ENCODE measurements at regions not wholly inside any gene's neighbourhood (a gene's known extent, or its start where the extent isn't known, plus 50 kb on each side); places are given as distances from the start of the nearest gene placed in this dataset. TPM values are rescaled to one million over a fixed set of nuclear protein-coding genes. Genes with fewer than 3 reads are reported as not detected.
A peak's percentile ranks its signal among the peaks of the same experiment; 100 is the strongest.

- DNase-seq (ENCODE audit: low read depth), result no peak
- Histone ChIP-seq H3K27me3 (ENCODE audit: control insufficient read depth, insufficient read depth, low read length) (no peaks in the 10 kb centered on the region), H3K4me3 (ENCODE audit: low read depth, low read length) (no peak overlapping the region), H3K36me3 (ENCODE audit: control insufficient read depth, insufficient read depth, low read length) (no peaks in the 10 kb centered on the region)
- TF ChIP-seq, protein P1, sequence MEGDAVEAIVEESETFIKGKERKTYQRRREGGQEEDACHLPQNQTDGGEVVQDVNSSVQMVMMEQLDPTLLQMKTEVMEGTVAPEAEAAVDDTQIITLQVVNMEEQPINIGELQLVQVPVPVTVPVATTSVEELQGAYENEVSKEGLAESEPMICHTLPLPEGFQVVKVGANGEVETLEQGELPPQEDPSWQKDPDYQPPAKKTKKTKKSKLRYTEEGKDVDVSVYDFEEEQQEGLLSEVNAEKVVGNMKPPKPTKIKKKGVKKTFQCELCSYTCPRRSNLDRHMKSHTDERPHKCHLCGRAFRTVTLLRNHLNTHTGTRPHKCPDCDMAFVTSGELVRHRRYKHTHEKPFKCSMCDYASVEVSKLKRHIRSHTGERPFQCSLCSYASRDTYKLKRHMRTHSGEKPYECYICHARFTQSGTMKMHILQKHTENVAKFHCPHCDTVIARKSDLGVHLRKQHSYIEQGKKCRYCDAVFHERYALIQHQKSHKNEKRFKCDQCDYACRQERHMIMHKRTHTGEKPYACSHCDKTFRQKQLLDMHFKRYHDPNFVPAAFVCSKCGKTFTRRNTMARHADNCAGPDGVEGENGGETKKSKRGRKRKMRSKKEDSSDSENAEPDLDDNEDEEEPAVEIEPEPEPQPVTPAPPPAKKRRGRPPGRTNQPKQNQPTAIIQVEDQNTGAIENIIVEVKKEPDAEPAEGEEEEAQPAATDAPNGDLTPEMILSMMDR (IDR thresholded peaks at IDR 0.05; ENCODE audit: insufficient read depth, low read depth, low read length), result no peak
- CTCF ChIA-PET, result interaction anchor here (0.6 kb wide), 1 partner anchor 326 kb away, joined by 3 read pairs; no protein-coding TSS in a partner anchor
- POLR2A ChIA-PET, result no interaction called here
These were observed 293.3 kb downstream of the METTL15 start for GRCh38 chr11:28401446-28401845.

DNA sequence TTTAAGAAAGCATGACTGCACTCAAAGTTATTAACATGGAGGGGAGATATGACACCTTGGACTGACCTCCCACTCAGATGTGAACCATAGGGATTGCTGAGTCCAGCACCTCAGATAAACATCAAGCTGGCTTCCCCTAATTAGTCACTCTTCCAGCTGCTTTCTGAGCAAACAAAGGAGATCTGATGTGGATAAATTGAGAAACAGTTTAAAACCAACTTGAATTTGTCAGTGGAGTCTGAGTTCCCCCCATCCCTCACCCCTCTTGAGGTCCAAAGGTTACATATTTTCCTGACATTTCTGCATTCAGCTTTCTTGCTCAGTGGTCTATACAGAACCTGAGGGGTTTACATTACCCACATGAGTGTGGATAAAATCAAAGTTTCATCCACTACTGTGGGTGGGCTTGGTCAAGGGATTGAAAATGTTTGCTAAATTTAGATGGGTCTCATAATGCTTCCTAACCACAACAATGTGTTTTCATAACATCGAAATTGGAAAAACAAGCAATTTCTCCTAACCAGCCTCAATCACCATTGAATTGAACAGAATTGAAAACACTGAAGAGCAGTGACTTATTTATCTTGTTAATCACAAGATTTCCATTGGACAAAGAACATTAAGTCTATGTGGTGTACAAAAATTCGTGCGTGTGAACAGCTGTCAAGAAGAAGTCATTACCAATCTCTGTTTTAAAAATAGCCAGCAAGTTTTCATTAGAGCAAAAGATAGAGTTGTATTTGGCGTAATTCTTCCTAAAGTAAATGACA is 292.3 kb downstream of the METTL15 start:
- DNase-seq (ENCODE audit: low read depth), result no peak
- TF ChIP-seq, protein P1 (IDR thresholded peaks at IDR 0.05; ENCODE audit: insufficient read depth, low read depth, low read length), result no peak
- CTCF ChIA-PET, result interaction anchor here (0.6 kb wide), 2 partner anchors 51 to 327 kb away, joined by 3 read pairs; no protein-coding TSS in a partner anchor

GRCh38 chr11:28393348-28393747 is 285.2 kb downstream of the METTL15 start:
- Histone ChIP-seq H3K4me3 (ENCODE audit: low read depth, low read length) (no peak overlapping the region), H3K27me3 (ENCODE audit: control insufficient read depth, insufficient read depth, low read length) (no peaks in the 10 kb centered on the region), H3K36me3 (ENCODE audit: control insufficient read depth, insufficient read depth, low read length) (no peaks in the 10 kb centered on the region)
- ChIA-PET POLR2A (no interaction called here), CTCF (no interaction called here)
- DNase-seq (ENCODE audit: low read depth), result no peak
- TF ChIP-seq, protein P1 (IDR thresholded peaks at IDR 0.05; ENCODE audit: insufficient read depth, low read depth, low read length), result no peak

More for the DNA sequence above, 292.3 kb downstream of the METTL15 start:
- Histone ChIP-seq H3K27me3 (ENCODE audit: control insufficient read depth, insufficient read depth, low read length) (no peaks in the 10 kb centered on the region), H3K4me3 (ENCODE audit: low read depth, low read length) (no peak overlapping the region), H3K36me3 (ENCODE audit: control insufficient read depth, insufficient read depth, low read length) (no peaks in the 10 kb centered on the region)
- POLR2A ChIA-PET, result no interaction called here

GRCh38 chr11:28384418-28384817 is 276.2 kb downstream of the METTL15 start:
- TF ChIP-seq, protein P1 (IDR thresholded peaks at IDR 0.05; ENCODE audit: insufficient read depth, low read depth, low read length), result no peak
- Histone ChIP-seq H3K36me3 (ENCODE audit: control insufficient read depth, insufficient read depth, low read length) (no peaks in the 10 kb centered on the region), H3K4me3 (ENCODE audit: low read depth, low read length) (no peak overlapping the region), H3K27me3 (ENCODE audit: control insufficient read depth, insufficient read depth, low read length) (no peaks in the 10 kb centered on the region)
- DNase-seq (ENCODE audit: low read depth), result peak; percentile 94
- ChIA-PET POLR2A (interaction anchor here (0.6 kb wide), 2 partner anchors 838 to 956 kb away, joined by 3 to 5 read pairs; no protein-coding TSS in a partner anchor), CTCF (interaction anchor here (0.7 kb wide), 1 partner anchor 685 kb away, joined by 3 read pairs; no protein-coding TSS in a partner anchor)

- Histone ChIP-seq H3K4me3 (ENCODE audit: low read depth, low read length) (no peak overlapping the region), H3K36me3 (ENCODE audit: control insufficient read depth, insufficient read depth, low read length) (no peaks in the 10 kb centered on the region), H3K27me3 (ENCODE audit: control insufficient read depth, insufficient read depth, low read length) (no peaks in the 10 kb centered on the region)
- POLR2A ChIA-PET, result no interaction called here
- peak; percentile 31 for DNase-seq (ENCODE audit: low read depth)
- TF ChIP-seq, protein P1 (IDR thresholded peaks at IDR 0.05; ENCODE audit: insufficient read depth, low read depth, low read length), result peak; percentile 11; the same call in 1 of the 2 replicates
- CTCF ChIA-PET, result interaction anchor here (0.8 kb wide), 1 partner anchor 146 kb away, joined by 3 read pairs; no protein-coding TSS in a partner anchor
These were observed 275.3 kb downstream of the METTL15 start for GRCh38 chr11:28383456-28383855.

Small RNAs in the stretch of these regions (small RNA-seq; reads per million reads assigned to genes)
- gene MIR8068 (ENCODE audit: insufficient read length, low read depth, low replicate concordance), result not detected
- gene RN7SL240P (ENCODE audit: insufficient read length, low read depth, low replicate concordance), result not detected
